ENCODE measurements at regions not wholly inside any gene's neighbourhood (a gene's known extent, or its start where the extent isn't known, plus 50 kb on each side); places are given as distances from the start of the nearest gene placed in this dataset.

- no peak for DNase-seq (ENCODE audit: low read depth)
Observed at GRCh38 chr4:42331040-42331439, 66.2 kb upstream of the SHISA3 start.

GRCh38 chr4:42331914-42332368 is 65.3 kb upstream of the SHISA3 start:
- DNase-seq (ENCODE audit: low read depth), result no peak

- DNase-seq (ENCODE audit: low read depth), result peak; percentile 10
Observed at GRCh38 chr4:42339935-42340406, 57.3 kb upstream of the SHISA3 start.

DNA sequence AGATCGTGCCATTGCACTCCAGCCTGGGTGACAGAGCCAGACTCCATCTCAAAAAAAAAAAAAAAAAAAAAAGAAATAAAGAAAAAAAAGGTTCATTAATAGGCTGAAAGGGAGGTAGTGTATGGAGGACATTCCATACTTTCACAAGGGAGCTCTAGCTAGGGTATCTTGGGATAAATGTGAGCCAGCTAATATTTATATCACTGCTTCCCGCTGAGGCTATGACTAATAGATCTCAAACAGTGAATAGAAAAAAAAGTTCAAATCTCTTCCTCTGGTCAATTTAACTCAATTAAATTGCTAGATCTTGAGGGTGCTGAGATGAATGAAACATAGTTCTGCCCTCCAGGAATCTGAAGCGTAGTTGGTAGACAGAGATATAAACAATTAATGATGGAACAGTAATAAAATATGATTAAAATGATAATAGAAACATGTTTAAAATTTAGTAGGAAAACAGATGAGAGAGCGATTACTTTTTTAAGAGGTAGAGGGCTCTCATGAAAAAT is 55.7 kb upstream of the SHISA3 start:
- DNase-seq (ENCODE audit: low read depth), result no peak

DNA sequence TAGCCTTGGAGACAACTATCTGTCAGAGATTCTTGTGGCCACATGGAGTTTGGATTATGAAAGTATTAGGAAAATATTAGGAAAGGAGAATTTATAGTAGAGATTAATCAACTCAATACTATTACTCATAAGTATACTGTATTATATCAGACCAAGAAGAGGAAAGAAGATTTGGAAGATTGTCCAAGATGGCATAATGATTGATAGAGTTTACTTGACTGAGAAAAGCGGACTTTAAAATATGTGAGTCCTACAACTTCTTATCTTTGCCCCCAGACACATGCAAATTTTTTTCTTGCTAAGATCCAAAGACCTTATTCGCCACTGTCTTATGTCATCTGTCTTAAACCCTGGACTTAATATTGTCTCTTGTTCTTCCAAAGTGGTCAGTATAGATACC is 54.8 kb upstream of the SHISA3 start:
- DNase-seq (ENCODE audit: low read depth), result no peak

DNA sequence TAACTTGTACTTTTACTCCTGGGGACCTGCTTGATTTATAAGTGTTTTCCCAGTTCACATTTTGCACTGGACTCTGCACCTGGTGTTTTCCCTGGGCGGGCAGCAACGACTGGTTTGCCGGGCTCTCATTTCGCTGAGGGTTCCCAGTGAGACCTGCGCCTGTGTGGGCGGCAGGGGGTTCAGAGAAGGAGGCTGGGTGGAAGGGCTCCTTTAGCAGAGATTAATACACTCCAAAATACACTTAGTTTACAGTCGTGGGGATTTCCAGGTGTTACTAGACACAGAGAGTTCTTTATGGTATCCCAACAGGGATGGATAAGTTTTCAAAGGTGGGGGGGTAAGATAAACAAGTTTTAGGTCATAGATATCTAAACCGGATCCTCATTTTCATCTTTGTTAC is 53.0 kb upstream of the SHISA3 start:
- no peak for DNase-seq (ENCODE audit: low read depth)

- DNase-seq (ENCODE audit: low read depth), result no peak
Observed at GRCh38 chr4:42344749-42345148, 52.5 kb upstream of the SHISA3 start.

- no peak for DNase-seq (ENCODE audit: low read depth)
Observed at GRCh38 chr4:42345962-42346544, 51.2 kb upstream of the SHISA3 start.

- no peak for DNase-seq (ENCODE audit: low read depth)
Observed at GRCh38 chr4:42347076-42347475, 50.2 kb upstream of the SHISA3 start.

Data from amniotic epithelial cell (primary cell).